Activated T-cell treated with anti-CD3 and anti-CD28 coated beads, Interleukin-2, amount 50 U/mL, for 72 hours (primary cell): ENCODE measurements at regions not wholly inside any gene's neighbourhood (a gene's known extent, or its start where the extent isn't known, plus 50 kb on each side); places are given as distances from the start of the nearest gene placed in this dataset.

Experiments
- ATAC-seq, 2 donors: fragments of 150-1000 bp; cut with Tn5 transposase; replicated peaks in 1 of 2; 2 replicates each; pipeline ENCODE4 v1.10.0; 2021; ENCODE audit warnings: moderate library complexity in 2 of 2, mild to moderate bottlenecking in 1 of 2
- DNase-seq, 2 donors: peaks; one replicate each; pipeline ENCODE4 v3.0.0; 2021 to 2022; ENCODE audit warnings: mixed read lengths in 1 of 2
- H3K27ac Mint-ChIP-seq: one replicate; pipeline ENCODE4 v1.8.0; 2022; ENCODE audit warnings: mild to moderate bottlenecking, moderate library complexity, mixed read lengths
- H3K27me3 Mint-ChIP-seq: one replicate; pipeline ENCODE4 v1.8.0; 2022; ENCODE audit warnings: low read depth, mixed read lengths
- H3K36me3 Mint-ChIP-seq, 2 donors: one replicate each; pipeline ENCODE4 v1.8.0; 2022; ENCODE audit warnings: mixed read lengths in 2 of 2, mild to moderate bottlenecking in 1 of 2; ENCODE audit not compliant: insufficient read depth in 2 of 2
- H3K4me1 Mint-ChIP-seq: one replicate; pipeline ENCODE4 v1.8.0; 2022; ENCODE audit warnings: low read depth, mixed read lengths
- H3K4me3 Mint-ChIP-seq, 2 donors: one replicate each; pipeline ENCODE4 v1.8.0; 2022; ENCODE audit warnings: mild to moderate bottlenecking in 2 of 2, mixed read lengths in 2 of 2, moderate library complexity in 2 of 2
- H3K9me3 Mint-ChIP-seq, 2 donors: one replicate each; pipeline ENCODE4 v1.8.0; 2022; ENCODE audit warnings: mixed read lengths in 2 of 2

- peaks cover 18% of the 10 kb centered on the region for H3K4me1 Mint-ChIP-seq
- peaks cover 0 to 3% of the 10 kb centered on the region in 2 donors for H3K36me3 Mint-ChIP-seq
- no peak for DNase-seq
- H3K9me3 Mint-ChIP-seq: no peaks in the 10 kb centered on the region
- no peak overlapping the region for H3K4me3 Mint-ChIP-seq
- no peak for ATAC-seq
- H3K27ac Mint-ChIP-seq: no peak overlapping the region
- H3K27me3 Mint-ChIP-seq: peaks cover 88% of the 10 kb centered on the region
Measured at GRCh38 chr6:2545383-2546038, 205.2 kb downstream of the MYLK4 start.

GRCh38 chr6:2543321-2543720 lies 207.4 kb downstream of the MYLK4 start:
- DNase-seq: no peak

GRCh38 chr6:2542858-2543218 lies 207.9 kb downstream of the MYLK4 start:
- H3K9me3 Mint-ChIP-seq: no peaks in the 10 kb centered on the region
- H3K27ac Mint-ChIP-seq: peak overlapping the region; percentile 17
- peaks cover 0 to 1% of the 10 kb centered on the region in 2 donors for H3K36me3 Mint-ChIP-seq
- DNase-seq (peak; percentile 41 to 52), ATAC-seq (peak; percentile 92 to 96)
- peak overlapping the region in 1 of 2 donors; percentile 38 for H3K4me3 Mint-ChIP-seq
- peaks cover 83% of the 10 kb centered on the region for H3K27me3 Mint-ChIP-seq
- H3K4me1 Mint-ChIP-seq: peaks cover 18% of the 10 kb centered on the region

More at GRCh38 chr6:2543321-2543720, 207.4 kb downstream of the MYLK4 start:
- peaks cover 18% of the 10 kb centered on the region for H3K4me1 Mint-ChIP-seq
- peaks cover 83% of the 10 kb centered on the region for H3K27me3 Mint-ChIP-seq
- peak overlapping the region in 1 of 2 donors; percentile 38 for H3K4me3 Mint-ChIP-seq
- peak in 1 of 2 donors; percentile 17 for ATAC-seq
- no peaks in the 10 kb centered on the region for H3K9me3 Mint-ChIP-seq
- peaks cover 0 to 1% of the 10 kb centered on the region in 2 donors for H3K36me3 Mint-ChIP-seq
- no peak overlapping the region for H3K27ac Mint-ChIP-seq

GRCh38 chr6:2542101-2542857 lies 208.4 kb downstream of the MYLK4 start:
- Mint-ChIP-seq H3K27ac (no peak overlapping the region), H3K9me3 (no peaks in the 10 kb centered on the region), H3K4me3 (peak overlapping the region in 1 of 2 donors; percentile 38), H3K36me3 (peaks cover 0 to 1% of the 10 kb centered on the region in 2 donors), H3K27me3 (peaks cover 83% of the 10 kb centered on the region), H3K4me1 (peaks cover 18% of the 10 kb centered on the region)
- DNase-seq (no peak), ATAC-seq (no peak)

GRCh38 chr6:2536451-2536850 lies 214.3 kb downstream of the MYLK4 start:
- ATAC-seq (no peak), DNase-seq (no peak)
- peaks cover 11% of the 10 kb centered on the region for H3K4me1 Mint-ChIP-seq
- peaks cover 0 to 1% of the 10 kb centered on the region in 2 donors for H3K36me3 Mint-ChIP-seq
- peaks cover 80% of the 10 kb centered on the region for H3K27me3 Mint-ChIP-seq
- no peak overlapping the region for H3K27ac Mint-ChIP-seq
- no peak overlapping the region for H3K4me3 Mint-ChIP-seq
- H3K9me3 Mint-ChIP-seq: no peaks in the 10 kb centered on the region

GRCh38 chr6:2535506-2535905 lies 215.2 kb downstream of the MYLK4 start:
- H3K4me1 Mint-ChIP-seq: peaks cover 11% of the 10 kb centered on the region
- H3K27me3 Mint-ChIP-seq: peaks cover 78% of the 10 kb centered on the region

GRCh38 chr6:2534406-2535042 lies 216.2 kb downstream of the MYLK4 start:
- Mint-ChIP-seq H3K36me3 (peaks cover 0 to 1% of the 10 kb centered on the region in 2 donors), H3K27me3 (peaks cover 82% of the 10 kb centered on the region), H3K4me3 (no peak overlapping the region), H3K4me1 (peaks cover 11% of the 10 kb centered on the region), H3K9me3 (peaks cover 0 to 4% of the 10 kb centered on the region in 2 donors), H3K27ac (no peak overlapping the region)
- ATAC-seq: no peak
- DNase-seq: no peak

More at GRCh38 chr6:2535506-2535905, 215.2 kb downstream of the MYLK4 start:
- ATAC-seq: no peak
- Mint-ChIP-seq H3K4me3 (no peak overlapping the region), H3K27ac (no peak overlapping the region), H3K36me3 (peaks cover 0 to 1% of the 10 kb centered on the region in 2 donors), H3K9me3 (peaks cover 0 to 2% of the 10 kb centered on the region in 2 donors)
- DNase-seq: no peak

GRCh38 chr6:2531426-2532215 lies 219.1 kb downstream of the MYLK4 start:
- Mint-ChIP-seq H3K27ac (no peak overlapping the region), H3K4me1 (peaks cover 11% of the 10 kb centered on the region), H3K27me3 (peaks cover 86% of the 10 kb centered on the region), H3K36me3 (no peaks in the 10 kb centered on the region), H3K4me3 (no peak overlapping the region), H3K9me3 (peaks cover 0 to 4% of the 10 kb centered on the region in 2 donors)
- DNase-seq: peak in 1 of 2 donors; percentile 14
- peak; percentile 79 to 94 for ATAC-seq

GRCh38 chr6:2529211-2529719 lies 221.5 kb downstream of the MYLK4 start:
- Mint-ChIP-seq H3K9me3 (peaks cover 1 to 5% of the 10 kb centered on the region in 2 donors), H3K36me3 (peaks cover 2% of the 10 kb centered on the region in 2 donors), H3K4me1 (peaks cover 11% of the 10 kb centered on the region), H3K27me3 (peaks cover 68% of the 10 kb centered on the region), H3K4me3 (no peak overlapping the region), H3K27ac (no peak overlapping the region)
- no peak for ATAC-seq
- no peak for DNase-seq

- ATAC-seq: no peak
- DNase-seq: no peak
- H3K27ac Mint-ChIP-seq: no peak overlapping the region
- peaks cover 11% of the 10 kb centered on the region for H3K4me1 Mint-ChIP-seq
- H3K9me3 Mint-ChIP-seq: peaks cover 6 to 10% of the 10 kb centered on the region in 2 donors
- no peak overlapping the region for H3K4me3 Mint-ChIP-seq
- H3K27me3 Mint-ChIP-seq: peaks cover 66% of the 10 kb centered on the region
- peaks cover 5 to 6% of the 10 kb centered on the region in 2 donors for H3K36me3 Mint-ChIP-seq
Measured at GRCh38 chr6:2528156-2528555, 222.6 kb downstream of the MYLK4 start.

- peaks cover 8 to 21% of the 10 kb centered on the region in 2 donors for H3K9me3 Mint-ChIP-seq
- peaks cover 70% of the 10 kb centered on the region for H3K27me3 Mint-ChIP-seq
- peaks cover 9 to 12% of the 10 kb centered on the region in 2 donors for H3K36me3 Mint-ChIP-seq
- no peak overlapping the region for H3K4me3 Mint-ChIP-seq
- H3K4me1 Mint-ChIP-seq: peaks cover 14% of the 10 kb centered on the region
- ATAC-seq (no peak), DNase-seq (no peak)
- H3K27ac Mint-ChIP-seq: no peak overlapping the region
Measured at GRCh38 chr6:2526766-2527165, 224.0 kb downstream of the MYLK4 start.

- Mint-ChIP-seq H3K9me3 (peaks cover 11 to 18% of the 10 kb centered on the region in 2 donors), H3K4me3 (no peak overlapping the region), H3K36me3 (peaks cover 9 to 15% of the 10 kb centered on the region in 2 donors), H3K27ac (no peak overlapping the region), H3K4me1 (peaks cover 11% of the 10 kb centered on the region), H3K27me3 (peaks cover 70% of the 10 kb centered on the region)
- DNase-seq: no peak
- ATAC-seq: no peak
Measured at GRCh38 chr6:2524090-2524489, 226.6 kb downstream of the MYLK4 start.
